ENCODE measurements at regions not wholly inside any gene's neighbourhood (a gene's known extent, or its start where the extent isn't known, plus 50 kb on each side); places are given as distances from the start of the nearest gene placed in this dataset.

DNA sequence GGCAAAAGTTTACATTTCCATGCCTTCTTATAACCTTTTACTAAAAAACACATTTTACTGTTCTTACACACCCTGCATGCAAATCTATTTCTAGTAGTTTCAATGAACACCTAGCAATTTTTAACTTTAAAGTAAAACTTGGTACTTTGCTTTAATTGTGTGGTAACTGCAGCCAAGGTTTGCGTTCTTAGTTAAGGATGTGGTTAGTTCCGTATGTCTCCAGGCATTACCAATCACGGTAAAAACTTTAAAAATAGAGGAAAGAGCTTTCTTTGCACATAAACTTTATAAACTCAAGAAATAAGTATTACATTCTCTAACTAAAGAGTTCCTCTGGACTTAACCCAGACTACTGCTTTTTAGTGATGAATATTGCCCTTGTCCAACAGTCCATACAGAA lies 795.2 kb downstream of the SLC16A7 start:
- no peak for TF ChIP-seq EZH2 (IDR thresholded peaks at IDR 0.05)
- no peak for TF ChIP-seq ATF3 (IDR thresholded peaks at IDR 0.05)
- TF ChIP-seq FOSL1 (IDR thresholded peaks at IDR 0.05; ENCODE audit: low read depth), result no peak
- no peak for TF ChIP-seq CTCF (IDR thresholded peaks at IDR 0.05 in 2 of 3, conservative IDR thresholded peaks at IDR 0.05 in 1 of 3; ENCODE audit: borderline replicate concordance in 1 of 3, insufficient read depth in 1 of 3, low read depth in 2 of 3, low read length in 2 of 3)
- TF ChIP-seq EZH2phosphoT487 (IDR thresholded peaks at IDR 0.05; ENCODE audit: borderline replicate concordance), result no peak
- TF ChIP-seq ELF1 (IDR thresholded peaks at IDR 0.05; ENCODE audit: borderline replicate concordance, low read depth), result no peak
- TF ChIP-seq POLR2AphosphoS5 (IDR thresholded peaks at IDR 0.05; ENCODE audit: low read depth, low read length), result no peak
- TF ChIP-seq YY1 (IDR thresholded peaks at IDR 0.05; ENCODE audit: extremely low read depth, insufficient replicate concordance, low read depth, low read length), result no peak
- no peak for TF ChIP-seq POLR2A (IDR thresholded peaks at IDR 0.05; ENCODE audit: borderline replicate concordance, extremely low read depth, insufficient read depth, insufficient read length)
- TF ChIP-seq MAX (IDR thresholded peaks at IDR 0.05), result no peak
- TF ChIP-seq RAD21 (IDR thresholded peaks at IDR 0.05; ENCODE audit: low read depth), result no peak
- TF ChIP-seq ZBTB33 (IDR thresholded peaks at IDR 0.05; ENCODE audit: extremely low read depth, insufficient replicate concordance, low read length), result no peak
- TF ChIP-seq, protein P1, sequence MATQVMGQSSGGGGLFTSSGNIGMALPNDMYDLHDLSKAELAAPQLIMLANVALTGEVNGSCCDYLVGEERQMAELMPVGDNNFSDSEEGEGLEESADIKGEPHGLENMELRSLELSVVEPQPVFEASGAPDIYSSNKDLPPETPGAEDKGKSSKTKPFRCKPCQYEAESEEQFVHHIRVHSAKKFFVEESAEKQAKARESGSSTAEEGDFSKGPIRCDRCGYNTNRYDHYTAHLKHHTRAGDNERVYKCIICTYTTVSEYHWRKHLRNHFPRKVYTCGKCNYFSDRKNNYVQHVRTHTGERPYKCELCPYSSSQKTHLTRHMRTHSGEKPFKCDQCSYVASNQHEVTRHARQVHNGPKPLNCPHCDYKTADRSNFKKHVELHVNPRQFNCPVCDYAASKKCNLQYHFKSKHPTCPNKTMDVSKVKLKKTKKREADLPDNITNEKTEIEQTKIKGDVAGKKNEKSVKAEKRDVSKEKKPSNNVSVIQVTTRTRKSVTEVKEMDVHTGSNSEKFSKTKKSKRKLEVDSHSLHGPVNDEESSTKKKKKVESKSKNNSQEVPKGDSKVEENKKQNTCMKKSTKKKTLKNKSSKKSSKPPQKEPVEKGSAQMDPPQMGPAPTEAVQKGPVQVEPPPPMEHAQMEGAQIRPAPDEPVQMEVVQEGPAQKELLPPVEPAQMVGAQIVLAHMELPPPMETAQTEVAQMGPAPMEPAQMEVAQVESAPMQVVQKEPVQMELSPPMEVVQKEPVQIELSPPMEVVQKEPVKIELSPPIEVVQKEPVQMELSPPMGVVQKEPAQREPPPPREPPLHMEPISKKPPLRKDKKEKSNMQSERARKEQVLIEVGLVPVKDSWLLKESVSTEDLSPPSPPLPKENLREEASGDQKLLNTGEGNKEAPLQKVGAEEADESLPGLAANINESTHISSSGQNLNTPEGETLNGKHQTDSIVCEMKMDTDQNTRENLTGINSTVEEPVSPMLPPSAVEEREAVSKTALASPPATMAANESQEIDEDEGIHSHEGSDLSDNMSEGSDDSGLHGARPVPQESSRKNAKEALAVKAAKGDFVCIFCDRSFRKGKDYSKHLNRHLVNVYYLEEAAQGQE (IDR thresholded peaks at IDR 0.05; ENCODE audit: low read depth), result no peak
- TF ChIP-seq SRF (IDR thresholded peaks at IDR 0.05; ENCODE audit: low read depth), result no peak
